ENCODE measurements at regions not wholly inside any gene's neighbourhood (a gene's known extent, or its start where the extent isn't known, plus 50 kb on each side); places are given as distances from the start of the nearest gene placed in this dataset.

GRCh38 chr7:106176414-106177299, 64.5 kb upstream of the SYPL1 start:
- TF ChIP-seq CTCF (IDR thresholded peaks at IDR 0.05) (peak; percentile 87 to 98 (median 98)), POLR2A (IDR thresholded peaks at IDR 0.05) (no peak)

All from thyroid gland (tissue), 4 donors.